ENCODE measurements at regions not wholly inside any gene's neighbourhood (a gene's known extent, or its start where the extent isn't known, plus 50 kb on each side); places are given as distances from the start of the nearest gene placed in this dataset.

DNA sequence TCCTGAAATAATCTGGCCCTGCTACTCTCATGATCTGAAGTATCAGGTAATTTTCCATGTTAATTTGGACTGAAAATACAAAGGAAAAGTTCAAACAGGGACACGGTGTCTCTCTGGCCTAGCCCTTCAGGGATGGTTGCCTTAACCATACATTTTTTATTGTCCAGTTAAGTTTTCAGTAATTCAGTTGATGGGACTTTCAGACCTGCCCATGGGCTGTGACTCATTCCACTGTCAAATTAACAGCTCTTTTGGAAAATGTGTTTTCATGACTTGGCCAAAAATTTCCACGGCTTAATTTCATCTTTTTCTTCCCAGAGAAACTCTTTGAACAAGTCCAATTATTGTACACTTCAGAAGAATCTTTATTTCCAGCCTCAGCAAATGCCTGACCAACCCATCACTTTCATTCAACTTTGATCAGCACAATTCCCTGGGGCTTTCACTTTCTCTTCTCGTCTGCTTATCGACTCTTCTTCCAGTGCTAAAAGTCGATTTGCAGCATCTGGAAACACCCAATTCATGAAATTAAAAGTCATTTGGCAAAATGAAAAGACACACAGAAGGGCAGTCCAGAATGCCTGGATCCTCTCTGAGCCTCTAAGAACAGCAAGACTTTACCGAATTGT lies 293.9 kb downstream of the RAB28 start (continued):
- TF ChIP-seq, protein P1, sequence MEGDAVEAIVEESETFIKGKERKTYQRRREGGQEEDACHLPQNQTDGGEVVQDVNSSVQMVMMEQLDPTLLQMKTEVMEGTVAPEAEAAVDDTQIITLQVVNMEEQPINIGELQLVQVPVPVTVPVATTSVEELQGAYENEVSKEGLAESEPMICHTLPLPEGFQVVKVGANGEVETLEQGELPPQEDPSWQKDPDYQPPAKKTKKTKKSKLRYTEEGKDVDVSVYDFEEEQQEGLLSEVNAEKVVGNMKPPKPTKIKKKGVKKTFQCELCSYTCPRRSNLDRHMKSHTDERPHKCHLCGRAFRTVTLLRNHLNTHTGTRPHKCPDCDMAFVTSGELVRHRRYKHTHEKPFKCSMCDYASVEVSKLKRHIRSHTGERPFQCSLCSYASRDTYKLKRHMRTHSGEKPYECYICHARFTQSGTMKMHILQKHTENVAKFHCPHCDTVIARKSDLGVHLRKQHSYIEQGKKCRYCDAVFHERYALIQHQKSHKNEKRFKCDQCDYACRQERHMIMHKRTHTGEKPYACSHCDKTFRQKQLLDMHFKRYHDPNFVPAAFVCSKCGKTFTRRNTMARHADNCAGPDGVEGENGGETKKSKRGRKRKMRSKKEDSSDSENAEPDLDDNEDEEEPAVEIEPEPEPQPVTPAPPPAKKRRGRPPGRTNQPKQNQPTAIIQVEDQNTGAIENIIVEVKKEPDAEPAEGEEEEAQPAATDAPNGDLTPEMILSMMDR (IDR thresholded peaks at IDR 0.05; ENCODE audit: low read depth, low read length, missing input control), result no peak
- TF ChIP-seq FOXA1 (IDR thresholded peaks at IDR 0.05), result no peak
- TF ChIP-seq GABPA (IDR thresholded peaks at IDR 0.05 in 1 of 2, conservative IDR thresholded peaks at IDR 0.05 in 1 of 2), result no peak
- TF ChIP-seq, protein P2, sequence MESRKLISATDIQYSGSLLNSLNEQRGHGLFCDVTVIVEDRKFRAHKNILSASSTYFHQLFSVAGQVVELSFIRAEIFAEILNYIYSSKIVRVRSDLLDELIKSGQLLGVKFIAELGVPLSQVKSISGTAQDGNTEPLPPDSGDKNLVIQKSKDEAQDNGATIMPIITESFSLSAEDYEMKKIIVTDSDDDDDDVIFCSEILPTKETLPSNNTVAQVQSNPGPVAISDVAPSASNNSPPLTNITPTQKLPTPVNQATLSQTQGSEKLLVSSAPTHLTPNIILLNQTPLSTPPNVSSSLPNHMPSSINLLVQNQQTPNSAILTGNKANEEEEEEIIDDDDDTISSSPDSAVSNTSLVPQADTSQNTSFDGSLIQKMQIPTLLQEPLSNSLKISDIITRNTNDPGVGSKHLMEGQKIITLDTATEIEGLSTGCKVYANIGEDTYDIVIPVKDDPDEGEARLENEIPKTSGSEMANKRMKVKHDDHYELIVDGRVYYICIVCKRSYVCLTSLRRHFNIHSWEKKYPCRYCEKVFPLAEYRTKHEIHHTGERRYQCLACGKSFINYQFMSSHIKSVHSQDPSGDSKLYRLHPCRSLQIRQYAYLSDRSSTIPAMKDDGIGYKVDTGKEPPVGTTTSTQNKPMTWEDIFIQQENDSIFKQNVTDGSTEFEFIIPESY (IDR thresholded peaks at IDR 0.05), result no peak
- TF ChIP-seq NR2F2 (IDR thresholded peaks at IDR 0.05), result no peak
- TF ChIP-seq HNF4A (conservative IDR thresholded peaks at IDR 0.05), result no peak

DNA sequence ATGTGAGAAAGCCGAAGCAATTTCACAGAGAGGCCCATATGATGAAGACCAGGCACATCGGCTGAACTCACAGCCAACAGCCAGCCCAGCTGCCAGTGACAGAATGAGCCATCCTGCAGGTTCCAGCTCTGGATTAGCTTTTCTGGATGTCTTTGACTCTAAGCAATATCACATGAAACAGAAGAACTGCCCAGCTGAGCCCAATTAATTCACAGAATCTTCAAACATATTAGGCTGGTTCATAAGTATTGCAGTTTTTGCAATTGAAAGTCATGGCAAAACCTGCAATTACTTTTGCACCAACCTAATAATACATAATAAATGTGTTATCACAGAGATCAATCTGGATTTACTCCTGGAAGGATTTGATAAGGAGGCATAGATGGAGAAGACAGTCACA lies 299.9 kb downstream of the RAB28 start:
- H3K9ac ChIP-seq (ENCODE audit: low read depth in 1 of 2, low read length in 2 of 2), result no peak overlapping the region
- TF ChIP-seq YY1 (IDR thresholded peaks at IDR 0.05) (no peak), NR2F2 (IDR thresholded peaks at IDR 0.05) (no peak), SP1 (IDR thresholded peaks at IDR 0.05) (no peak), TAF1 (conservative IDR thresholded peaks at IDR 0.05) (no peak), EGR1 (IDR thresholded peaks at IDR 0.05; ENCODE audit: low read depth in 2 of 2) (no peak)
- TF ChIP-seq, protein P3, sequence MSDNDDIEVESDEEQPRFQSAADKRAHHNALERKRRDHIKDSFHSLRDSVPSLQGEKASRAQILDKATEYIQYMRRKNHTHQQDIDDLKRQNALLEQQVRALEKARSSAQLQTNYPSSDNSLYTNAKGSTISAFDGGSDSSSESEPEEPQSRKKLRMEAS (IDR thresholded peaks at IDR 0.05), result no peak
- TF ChIP-seq, protein P4, sequence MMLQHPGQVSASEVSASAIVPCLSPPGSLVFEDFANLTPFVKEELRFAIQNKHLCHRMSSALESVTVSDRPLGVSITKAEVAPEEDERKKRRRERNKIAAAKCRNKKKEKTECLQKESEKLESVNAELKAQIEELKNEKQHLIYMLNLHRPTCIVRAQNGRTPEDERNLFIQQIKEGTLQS (IDR thresholded peaks at IDR 0.05), result no peak
- TF ChIP-seq, protein P5, sequence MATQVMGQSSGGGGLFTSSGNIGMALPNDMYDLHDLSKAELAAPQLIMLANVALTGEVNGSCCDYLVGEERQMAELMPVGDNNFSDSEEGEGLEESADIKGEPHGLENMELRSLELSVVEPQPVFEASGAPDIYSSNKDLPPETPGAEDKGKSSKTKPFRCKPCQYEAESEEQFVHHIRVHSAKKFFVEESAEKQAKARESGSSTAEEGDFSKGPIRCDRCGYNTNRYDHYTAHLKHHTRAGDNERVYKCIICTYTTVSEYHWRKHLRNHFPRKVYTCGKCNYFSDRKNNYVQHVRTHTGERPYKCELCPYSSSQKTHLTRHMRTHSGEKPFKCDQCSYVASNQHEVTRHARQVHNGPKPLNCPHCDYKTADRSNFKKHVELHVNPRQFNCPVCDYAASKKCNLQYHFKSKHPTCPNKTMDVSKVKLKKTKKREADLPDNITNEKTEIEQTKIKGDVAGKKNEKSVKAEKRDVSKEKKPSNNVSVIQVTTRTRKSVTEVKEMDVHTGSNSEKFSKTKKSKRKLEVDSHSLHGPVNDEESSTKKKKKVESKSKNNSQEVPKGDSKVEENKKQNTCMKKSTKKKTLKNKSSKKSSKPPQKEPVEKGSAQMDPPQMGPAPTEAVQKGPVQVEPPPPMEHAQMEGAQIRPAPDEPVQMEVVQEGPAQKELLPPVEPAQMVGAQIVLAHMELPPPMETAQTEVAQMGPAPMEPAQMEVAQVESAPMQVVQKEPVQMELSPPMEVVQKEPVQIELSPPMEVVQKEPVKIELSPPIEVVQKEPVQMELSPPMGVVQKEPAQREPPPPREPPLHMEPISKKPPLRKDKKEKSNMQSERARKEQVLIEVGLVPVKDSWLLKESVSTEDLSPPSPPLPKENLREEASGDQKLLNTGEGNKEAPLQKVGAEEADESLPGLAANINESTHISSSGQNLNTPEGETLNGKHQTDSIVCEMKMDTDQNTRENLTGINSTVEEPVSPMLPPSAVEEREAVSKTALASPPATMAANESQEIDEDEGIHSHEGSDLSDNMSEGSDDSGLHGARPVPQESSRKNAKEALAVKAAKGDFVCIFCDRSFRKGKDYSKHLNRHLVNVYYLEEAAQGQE (IDR thresholded peaks at IDR 0.05), result no peak
- WGBS, result 68% methylated on average over 2 of the region's 2 CpGs

More for the DNA sequence above, 299.9 kb downstream of the RAB28 start:
- Histone ChIP-seq H3K4me1 (ENCODE audit: control insufficient read depth in 4 of 4, insufficient read depth in 4 of 4, low read length in 3 of 4) (no peaks in the 10 kb centered on the region), H3K9me3 (ENCODE audit: control insufficient read depth in 4 of 4, low read length in 3 of 4) (no peaks in the 10 kb centered on the region), H3K27ac (ENCODE audit: low read depth in 1 of 2, low read length in 2 of 2) (no peak overlapping the region), H3K4me3 (ENCODE audit: low read depth in 1 of 3, low read length in 3 of 3) (no peak overlapping the region), H3K27me3 (ENCODE audit: control insufficient read depth in 4 of 4, insufficient read depth in 4 of 4, low read length in 3 of 4) (no peaks in the 10 kb centered on the region), H3K36me3 (ENCODE audit: control insufficient read depth in 4 of 4, insufficient read depth in 3 of 4, low read depth in 1 of 4, low read length in 3 of 4) (no peaks in the 10 kb centered on the region)
- DNase-seq (ENCODE audit: low spot score), result no peak
